ENCODE measurements at regions not wholly inside any gene's neighbourhood (a gene's known extent, or its start where the extent isn't known, plus 50 kb on each side); places are given as distances from the start of the nearest gene placed in this dataset.
"Not testable (repeated sequence)": the region's sequence is repeated elsewhere in the genome, so short reads cannot be mapped to it uniquely, and the experiment has no call there.

DNA sequence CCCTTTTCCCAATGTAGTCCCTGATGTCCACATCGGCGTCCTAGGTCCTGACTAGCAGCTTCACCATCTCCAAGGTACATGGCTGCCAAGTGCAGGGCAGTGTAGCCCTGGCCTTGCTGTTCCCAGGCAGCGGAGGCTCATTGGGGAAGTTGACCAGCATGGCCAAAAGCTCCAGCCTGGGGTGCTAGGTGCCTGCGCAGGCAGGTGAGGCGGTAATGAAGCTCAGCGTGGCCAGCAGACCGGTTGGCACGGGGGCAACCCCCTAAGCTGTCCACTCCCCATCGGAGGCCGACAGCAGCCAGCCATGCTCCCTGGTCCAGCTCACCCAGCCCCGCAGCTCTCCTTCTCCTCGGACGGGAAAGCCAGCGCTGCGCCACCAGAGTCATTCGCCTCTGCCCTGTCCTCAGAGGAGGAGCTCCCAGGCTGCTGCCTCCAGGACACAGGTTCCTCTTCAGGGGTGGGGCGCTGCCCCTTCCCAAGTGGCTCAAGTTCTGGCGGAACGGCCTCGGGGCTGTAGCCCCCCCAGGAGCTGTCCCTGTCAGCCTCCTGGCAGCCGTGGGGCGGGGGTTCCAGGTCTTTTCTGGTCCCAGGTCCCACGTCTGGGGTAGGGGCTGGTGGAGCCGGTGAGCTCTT, 1218.2 kb downstream of the FOXD4L5 start:
- no peak overlapping the region for H3K27ac ChIP-seq (ENCODE audit: low read length)
- BruUV-seq (replicated peaks) = no TSS peak
- H3K9me3 ChIP-seq (ENCODE audit: control insufficient read depth, insufficient read depth, low read depth, low read length) = no peaks in the 10 kb centered on the region
- H3K27me3 ChIP-seq (ENCODE audit: control insufficient read depth, insufficient read depth, low read length) = no peaks in the 10 kb centered on the region
- intact Hi-C loops (cut with micrococcal nuclease; ENCODE audit: unreplicated experiment) (no loop called here), in situ Hi-C loops (cut with HindIII; ENCODE audit: low pct_unique_long_range_greater_than_20kb, low sequenced_read_pairs) (no loop called here)
- H3K36me3 ChIP-seq (ENCODE audit: control insufficient read depth, insufficient read depth, low read length) = no peaks in the 10 kb centered on the region
- no peak for ATAC-seq
- H3K4me1 ChIP-seq (ENCODE audit: control insufficient read depth, insufficient read depth, low read length) = no peaks in the 10 kb centered on the region
- TF ChIP-seq CTCF (IDR thresholded peaks at IDR 0.05) = no peak
- TF ChIP-seq SIN3A (IDR thresholded peaks at IDR 0.05; ENCODE audit: borderline replicate concordance, insufficient read depth, low read depth, low read length) = no peak
- no peak for TF ChIP-seq POLR2AphosphoS5 (IDR thresholded peaks at IDR 0.05; ENCODE audit: low read depth, low read length)
- no peak for TF ChIP-seq TCF7L2 (IDR thresholded peaks at IDR 0.05; ENCODE audit: low read depth, low read length)
- TF ChIP-seq, protein P1, sequence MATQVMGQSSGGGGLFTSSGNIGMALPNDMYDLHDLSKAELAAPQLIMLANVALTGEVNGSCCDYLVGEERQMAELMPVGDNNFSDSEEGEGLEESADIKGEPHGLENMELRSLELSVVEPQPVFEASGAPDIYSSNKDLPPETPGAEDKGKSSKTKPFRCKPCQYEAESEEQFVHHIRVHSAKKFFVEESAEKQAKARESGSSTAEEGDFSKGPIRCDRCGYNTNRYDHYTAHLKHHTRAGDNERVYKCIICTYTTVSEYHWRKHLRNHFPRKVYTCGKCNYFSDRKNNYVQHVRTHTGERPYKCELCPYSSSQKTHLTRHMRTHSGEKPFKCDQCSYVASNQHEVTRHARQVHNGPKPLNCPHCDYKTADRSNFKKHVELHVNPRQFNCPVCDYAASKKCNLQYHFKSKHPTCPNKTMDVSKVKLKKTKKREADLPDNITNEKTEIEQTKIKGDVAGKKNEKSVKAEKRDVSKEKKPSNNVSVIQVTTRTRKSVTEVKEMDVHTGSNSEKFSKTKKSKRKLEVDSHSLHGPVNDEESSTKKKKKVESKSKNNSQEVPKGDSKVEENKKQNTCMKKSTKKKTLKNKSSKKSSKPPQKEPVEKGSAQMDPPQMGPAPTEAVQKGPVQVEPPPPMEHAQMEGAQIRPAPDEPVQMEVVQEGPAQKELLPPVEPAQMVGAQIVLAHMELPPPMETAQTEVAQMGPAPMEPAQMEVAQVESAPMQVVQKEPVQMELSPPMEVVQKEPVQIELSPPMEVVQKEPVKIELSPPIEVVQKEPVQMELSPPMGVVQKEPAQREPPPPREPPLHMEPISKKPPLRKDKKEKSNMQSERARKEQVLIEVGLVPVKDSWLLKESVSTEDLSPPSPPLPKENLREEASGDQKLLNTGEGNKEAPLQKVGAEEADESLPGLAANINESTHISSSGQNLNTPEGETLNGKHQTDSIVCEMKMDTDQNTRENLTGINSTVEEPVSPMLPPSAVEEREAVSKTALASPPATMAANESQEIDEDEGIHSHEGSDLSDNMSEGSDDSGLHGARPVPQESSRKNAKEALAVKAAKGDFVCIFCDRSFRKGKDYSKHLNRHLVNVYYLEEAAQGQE (IDR thresholded peaks at IDR 0.05; ENCODE audit: insufficient read depth in 1 of 2, low read depth in 2 of 2, low read length in 1 of 2) = no peak
- ChIA-PET CTCF (no interaction called here), POLR2A (no interaction called here)
- DNase-seq (ENCODE audit: low read depth, low spot score) = no peak
- H3K4me3 ChIP-seq (ENCODE audit: low read depth in 2 of 2, low read length in 2 of 2) = no peak overlapping the region

- no peaks in the 10 kb centered on the region for H3K36me3 ChIP-seq (ENCODE audit: control insufficient read depth, insufficient read depth, low read length)
- H3K27ac ChIP-seq (ENCODE audit: low read length) = no peak overlapping the region
- DNase-seq (ENCODE audit: low read depth, low spot score) (no peak), ATAC-seq (no peak)
- BruUV-seq (replicated peaks) = no TSS peak
- intact Hi-C loops (cut with micrococcal nuclease; ENCODE audit: unreplicated experiment) (no loop called here), in situ Hi-C loops (cut with HindIII; ENCODE audit: low pct_unique_long_range_greater_than_20kb, low sequenced_read_pairs) (no loop called here)
- TF ChIP-seq, protein P1 (IDR thresholded peaks at IDR 0.05; ENCODE audit: insufficient read depth in 1 of 2, low read depth in 2 of 2, low read length in 1 of 2) = no peak
- TF ChIP-seq POLR2AphosphoS5 (IDR thresholded peaks at IDR 0.05; ENCODE audit: low read depth, low read length) = no peak
- TF ChIP-seq SIN3A (IDR thresholded peaks at IDR 0.05; ENCODE audit: borderline replicate concordance, insufficient read depth, low read depth, low read length) = no peak
- no peak for TF ChIP-seq CTCF (IDR thresholded peaks at IDR 0.05)
- no peak for TF ChIP-seq TCF7L2 (IDR thresholded peaks at IDR 0.05; ENCODE audit: low read depth, low read length)
- no peaks in the 10 kb centered on the region for H3K4me1 ChIP-seq (ENCODE audit: control insufficient read depth, insufficient read depth, low read length)
- H3K27me3 ChIP-seq (ENCODE audit: control insufficient read depth, insufficient read depth, low read length) = no peaks in the 10 kb centered on the region
- H3K4me3 ChIP-seq (ENCODE audit: low read depth in 2 of 2, low read length in 2 of 2) = no peak overlapping the region
- ChIA-PET POLR2A (no interaction called here), CTCF (no interaction called here)
- H3K9me3 ChIP-seq (ENCODE audit: control insufficient read depth, insufficient read depth, low read depth, low read length) = no peaks in the 10 kb centered on the region
Observed at GRCh38 chr9:64061013-64061627, 1223.9 kb downstream of the FOXD4L5 start.

DNA sequence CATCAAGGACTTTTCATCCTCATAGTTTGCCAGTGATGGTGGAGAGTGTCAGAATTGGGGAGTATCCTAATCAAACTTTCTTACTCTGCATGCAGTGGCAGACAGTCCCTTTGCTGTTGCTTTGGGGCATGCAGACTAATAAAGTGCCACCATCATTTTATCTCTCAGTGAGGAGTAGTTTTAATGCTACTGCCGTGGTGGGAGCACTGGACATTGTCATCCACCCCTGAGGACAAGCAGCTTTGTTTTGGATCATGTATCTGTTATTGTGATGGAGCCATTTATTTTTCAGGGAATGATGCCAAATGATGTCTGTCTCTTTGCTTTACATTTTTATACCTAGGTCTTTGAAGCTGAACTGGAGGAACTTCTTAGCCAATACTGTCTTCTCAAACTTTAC, 1226.9 kb downstream of the FOXD4L5 start:
- H3K9me3 ChIP-seq (ENCODE audit: control insufficient read depth, insufficient read depth, low read depth, low read length); H3K4me3 ChIP-seq (ENCODE audit: low read depth in 2 of 2, low read length in 2 of 2); intact Hi-C loops (cut with micrococcal nuclease; ENCODE audit: unreplicated experiment); H3K4me1 ChIP-seq (ENCODE audit: control insufficient read depth, insufficient read depth, low read length); POLR2A ChIA-PET; in situ Hi-C loops (cut with HindIII; ENCODE audit: low pct_unique_long_range_greater_than_20kb, low sequenced_read_pairs); CTCF ChIA-PET; ATAC-seq; H3K27ac ChIP-seq (ENCODE audit: low read length); H3K27me3 ChIP-seq (ENCODE audit: control insufficient read depth, insufficient read depth, low read length); H3K36me3 ChIP-seq (ENCODE audit: control insufficient read depth, insufficient read depth, low read length); BruUV-seq (replicated peaks); DNase-seq (ENCODE audit: low read depth, low spot score): not testable (repeated sequence)
